GM21515 (cell line): ENCODE measurements at regions not wholly inside any gene's neighbourhood (a gene's known extent, or its start where the extent isn't known, plus 50 kb on each side); places are given as distances from the start of the nearest gene placed in this dataset.

Experiments used
- ATAC-seq: cut with Tn5 transposase; IDR thresholded peaks from one replicate; pipeline ENCODE4 v1.9.1; 2021; ENCODE audit not compliant: unreplicated experiment

DNA sequence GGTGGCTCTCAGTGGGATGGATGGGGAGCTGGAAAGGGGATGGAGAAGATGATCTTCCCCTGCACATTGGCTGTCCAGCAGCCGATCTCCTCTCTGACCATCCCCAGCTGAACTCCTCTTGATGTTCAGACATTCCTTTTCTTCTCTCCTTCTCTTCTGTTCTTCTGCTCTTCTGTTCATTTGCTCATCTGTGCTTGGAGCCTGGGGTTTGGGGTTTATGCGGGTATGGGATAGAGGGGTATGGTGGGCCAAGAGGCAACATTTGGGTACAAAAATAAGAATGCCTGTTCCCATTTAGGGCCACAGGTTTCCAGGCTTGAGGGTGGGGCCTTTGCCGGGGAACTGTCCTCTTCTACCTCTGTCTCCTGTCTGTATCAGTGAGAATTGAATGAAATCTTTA is 205.4 kb upstream of the XYLT1 start:
- ATAC-seq = no peak

DNA sequence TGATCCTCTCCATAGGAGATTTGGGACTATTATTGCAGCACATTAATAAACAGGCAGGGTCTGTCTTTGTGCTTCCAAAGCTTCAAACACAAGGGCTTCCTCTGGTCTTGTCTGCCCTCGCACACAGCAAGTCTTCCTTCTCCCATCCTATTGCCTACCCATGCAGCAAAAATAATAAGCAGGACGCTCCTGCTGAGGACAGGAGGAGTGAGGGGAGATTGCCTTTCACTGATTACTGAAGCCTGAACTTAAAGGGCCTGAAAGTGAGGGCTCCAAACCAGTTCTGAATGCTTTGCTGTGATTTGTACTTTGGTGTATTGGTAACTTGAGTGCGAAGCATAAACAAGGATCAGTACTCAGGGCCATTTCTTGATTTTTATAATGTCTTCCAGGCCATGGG is 197.6 kb upstream of the XYLT1 start:
- ATAC-seq = no peak

GRCh38 chr16:17666293-17666692 is 195.5 kb upstream of the XYLT1 start:
- ATAC-seq = no peak

- no peak for ATAC-seq
Observed at GRCh38 chr16:17658881-17659280, 188.1 kb upstream of the XYLT1 start.

GRCh38 chr16:17657045-17657444 is 186.3 kb upstream of the XYLT1 start:
- no peak for ATAC-seq

DNA sequence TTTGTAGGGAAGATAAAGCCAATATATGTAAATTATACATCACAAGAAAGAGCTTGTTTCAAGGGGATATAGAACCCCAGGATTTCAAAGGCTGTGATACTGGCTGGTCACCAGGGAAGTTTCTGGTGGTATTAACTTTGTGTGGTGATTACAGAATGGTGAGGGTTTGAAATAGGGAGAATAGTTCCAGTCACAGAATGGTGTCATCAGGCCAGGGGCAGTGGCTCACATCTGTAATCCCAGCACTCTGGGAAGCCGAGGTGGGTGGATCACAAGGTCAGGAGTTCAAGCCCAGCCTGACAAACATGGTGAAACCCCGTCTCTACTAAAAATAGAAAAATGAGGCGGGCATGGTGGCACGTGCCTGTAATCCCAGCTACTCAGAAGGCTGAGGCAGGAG is 183.8 kb upstream of the XYLT1 start:
- ATAC-seq = no peak

DNA sequence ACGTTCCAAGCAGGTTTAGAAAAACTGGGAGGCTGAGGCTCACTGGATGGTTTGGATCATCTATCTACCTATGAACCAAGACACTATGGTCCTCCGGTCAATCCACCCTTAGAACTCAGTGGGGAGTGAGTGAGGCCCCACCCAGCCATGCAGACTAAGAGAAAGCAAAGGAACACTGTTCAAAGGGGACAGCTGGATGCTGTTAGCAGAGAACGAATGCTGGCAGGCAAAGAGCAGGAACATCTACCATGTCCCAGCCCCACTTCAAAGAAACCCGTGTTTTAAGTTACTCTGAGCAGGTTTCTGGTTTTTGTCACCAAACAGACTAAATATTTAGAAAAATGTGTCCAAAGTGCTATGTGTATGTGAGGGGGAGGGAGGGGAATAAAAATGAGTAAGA is 183.4 kb upstream of the XYLT1 start:
- ATAC-seq = no peak

- ATAC-seq = no peak
Observed at GRCh38 chr16:17647879-17648872, 177.4 kb upstream of the XYLT1 start.

GRCh38 chr16:17643935-17644334 is 173.2 kb upstream of the XYLT1 start:
- ATAC-seq = no peak

DNA sequence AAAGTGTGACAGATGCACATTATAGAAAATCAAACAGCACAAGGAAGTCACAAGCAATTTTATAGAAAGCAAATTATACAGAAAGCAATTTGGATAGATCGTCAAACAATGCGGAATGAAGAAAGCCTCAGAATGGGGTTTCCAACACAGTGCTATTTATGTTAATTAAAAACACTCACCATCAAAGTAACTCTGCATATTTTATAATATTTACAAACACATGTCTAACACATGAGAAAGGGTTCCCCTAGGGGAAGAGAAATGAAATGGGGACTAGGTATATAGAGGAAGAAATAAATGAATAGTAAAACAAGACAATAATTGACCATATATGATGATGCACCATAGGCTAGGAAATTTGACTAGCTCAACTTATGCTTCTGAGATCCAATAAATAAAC is 171.2 kb upstream of the XYLT1 start:
- no peak for ATAC-seq

DNA sequence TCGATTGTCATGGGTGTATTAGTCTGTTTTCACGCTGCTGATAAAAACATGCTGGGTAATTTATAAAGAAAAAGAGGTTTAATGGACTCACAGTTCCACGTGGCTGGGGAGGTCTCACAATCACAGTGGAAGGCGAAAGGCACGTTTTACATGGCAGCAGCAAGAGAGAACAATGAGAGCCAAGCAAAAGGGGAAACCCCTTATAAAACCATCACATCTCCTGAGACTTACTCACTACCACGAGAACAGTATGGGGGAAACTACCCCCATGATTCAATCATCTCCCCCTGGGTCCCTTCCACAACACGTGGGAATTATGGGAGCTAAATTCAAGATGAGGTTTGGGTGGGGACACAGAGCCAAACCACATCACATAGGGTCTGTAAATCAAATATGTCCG is 167.4 kb upstream of the XYLT1 start:
- no peak for ATAC-seq

GRCh38 chr16:17635183-17635582 is 164.4 kb upstream of the XYLT1 start:
- no peak for ATAC-seq

DNA sequence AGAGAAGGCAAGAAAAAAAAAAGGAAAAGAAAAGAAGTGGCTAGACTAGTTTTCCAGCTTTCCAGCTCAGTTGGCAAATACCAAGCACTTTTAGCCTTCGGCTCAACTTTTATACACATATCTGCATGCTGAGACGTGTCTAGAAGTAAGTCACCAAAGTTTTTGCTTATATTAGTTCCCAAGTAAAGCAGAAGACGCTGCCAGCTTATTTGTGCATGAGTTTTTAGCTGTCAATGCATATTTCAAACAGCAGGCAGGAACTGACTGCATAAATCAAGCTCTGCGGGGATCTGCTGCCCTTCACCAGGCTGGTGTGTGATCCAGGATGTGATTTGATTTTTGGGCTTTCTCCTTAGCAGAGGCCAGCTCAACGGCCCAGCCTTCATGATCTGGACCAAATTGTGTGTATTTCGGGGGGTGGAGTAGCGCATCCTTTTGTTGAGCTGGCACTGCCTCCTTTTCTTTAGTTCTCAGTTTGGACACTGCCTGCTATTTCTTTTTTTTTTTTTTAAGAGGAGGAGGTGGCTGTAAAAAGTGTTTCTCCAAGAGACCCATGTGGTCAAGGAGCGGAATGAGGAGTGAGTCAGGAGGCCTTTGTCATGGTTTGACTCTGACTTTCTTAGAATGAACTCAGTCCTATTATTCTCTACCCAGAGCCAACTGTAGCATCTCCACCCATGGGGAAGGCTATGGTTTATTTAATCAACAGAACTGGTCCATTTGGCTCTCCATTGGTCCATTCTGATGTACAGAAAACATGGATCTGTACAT is 162.6 kb upstream of the XYLT1 start:
- no peak for ATAC-seq

- ATAC-seq = no peak
Observed at GRCh38 chr16:17632667-17633066, 161.9 kb upstream of the XYLT1 start.

- ATAC-seq = no peak
Observed at GRCh38 chr16:17629936-17630335, 159.2 kb upstream of the XYLT1 start.

GRCh38 chr16:17628983-17629382 is 158.2 kb upstream of the XYLT1 start:
- no peak for ATAC-seq

GRCh38 chr16:17622366-17622765 is 151.6 kb upstream of the XYLT1 start:
- no peak for ATAC-seq

GRCh38 chr16:17619261-17619660 is 148.5 kb upstream of the XYLT1 start:
- no peak for ATAC-seq

DNA sequence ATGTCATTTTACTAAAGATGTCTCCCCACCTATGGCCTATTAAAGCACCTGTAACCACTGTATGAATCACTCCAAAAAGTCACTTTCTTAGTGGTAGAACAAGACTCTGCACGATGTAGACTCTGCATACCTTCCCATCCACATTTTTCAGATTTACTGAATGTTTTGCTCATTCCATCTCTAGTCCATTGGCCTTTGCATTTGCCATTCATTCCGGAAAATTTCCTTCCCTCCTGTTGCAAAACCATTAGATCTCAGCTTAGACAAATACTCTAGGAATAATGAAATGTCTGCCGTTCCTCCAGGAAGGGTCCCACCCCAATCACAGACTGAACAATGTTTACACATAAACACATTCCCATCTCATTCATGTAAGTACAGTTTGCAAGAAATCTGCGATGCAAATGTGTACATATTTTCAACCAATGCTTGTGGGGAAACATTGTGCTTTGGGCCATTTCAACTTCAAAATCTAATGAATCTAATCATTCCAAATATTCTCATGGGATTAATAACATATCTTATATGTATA is 146.3 kb upstream of the XYLT1 start:
- ATAC-seq = no peak

DNA sequence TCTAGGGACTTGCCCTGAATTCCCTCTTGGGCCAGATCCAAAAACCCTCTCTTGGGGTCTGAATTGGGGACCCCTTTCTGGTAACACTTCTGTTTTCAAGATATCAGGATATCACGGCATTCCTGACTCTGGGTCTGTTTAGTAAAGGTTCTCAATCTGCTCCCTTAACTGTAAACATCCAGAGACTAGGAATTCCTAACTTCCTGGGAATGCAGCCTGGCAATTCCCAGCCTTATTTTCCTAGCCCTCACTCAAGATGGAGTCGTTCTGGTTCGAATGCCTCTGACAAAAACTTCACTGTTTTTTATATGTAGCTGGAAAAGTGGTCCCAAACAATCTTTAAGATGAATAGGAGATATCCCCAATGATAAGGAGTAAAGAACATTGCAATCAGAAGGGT is 141.6 kb upstream of the XYLT1 start:
- ATAC-seq = no peak

- no peak for ATAC-seq
Observed at GRCh38 chr16:17607609-17608008, 136.8 kb upstream of the XYLT1 start.

DNA sequence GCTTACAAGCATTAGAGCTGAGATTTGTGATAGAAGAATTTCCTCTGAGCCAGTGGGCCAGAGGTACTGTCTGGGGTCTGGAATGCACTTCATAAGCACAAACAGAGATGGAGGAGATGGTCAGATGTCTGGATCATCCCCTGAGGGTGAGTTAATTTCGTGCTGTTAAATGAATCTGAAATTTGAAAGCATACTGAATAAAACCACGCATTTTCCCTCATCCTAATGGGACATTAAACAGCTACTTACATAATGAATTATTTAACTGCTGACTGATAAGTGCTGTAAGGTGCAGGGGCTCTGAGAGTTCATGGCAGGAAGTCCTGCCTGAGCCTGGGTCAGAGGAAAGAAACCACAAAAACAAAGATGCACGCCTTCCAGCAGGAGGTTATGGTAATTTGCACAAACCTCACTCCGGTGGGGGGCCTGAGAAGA is 136.3 kb upstream of the XYLT1 start:
- no peak for ATAC-seq
